ENCODE measurements at regions not wholly inside any gene's neighbourhood (a gene's known extent, or its start where the extent isn't known, plus 50 kb on each side); places are given as distances from the start of the nearest gene placed in this dataset.
A peak's percentile ranks its signal among the peaks of the same experiment; 100 is the strongest.

GRCh38 chr1:59105548-59106507 lies 191.1 kb upstream of the FGGY start:
- intact Hi-C loops (cut with DNase I; ENCODE audit: low total_unique reads), result no loop called here
- 48 to 57% methylated on average over 7 of the region's 7 CpGs for WGBS, 2 donors

GRCh38 chr1:59107516-59107915 lies 189.4 kb upstream of the FGGY start:
- DNase-seq (ENCODE audit: low spot score in 2 of 2), result peak; percentile 83 to 90
- intact Hi-C loops (cut with DNase I; ENCODE audit: low total_unique reads), result no loop called here
- H3K4me3 ChIP-seq (ENCODE audit: low read depth, poor library complexity, severe bottlenecking), result no peak overlapping the region
- 37 to 48% methylated on average over 5 of the region's 5 CpGs for WGBS, 2 donors
- TF ChIP-seq CTCF (IDR thresholded peaks at IDR 0.05) (no peak), POLR2A (IDR thresholded peaks at IDR 0.05) (no peak)

More at GRCh38 chr1:59105548-59106507, 191.1 kb upstream of the FGGY start:
- H3K4me3 ChIP-seq (ENCODE audit: low read depth, poor library complexity, severe bottlenecking), result no peak overlapping the region
- TF ChIP-seq POLR2A (IDR thresholded peaks at IDR 0.05) (no peak), CTCF (IDR thresholded peaks at IDR 0.05) (no peak)
- DNase-seq (ENCODE audit: low spot score in 2 of 2), result no peak

GRCh38 chr1:59107916-59108315 lies 189.0 kb upstream of the FGGY start:
- intact Hi-C loops (cut with DNase I; ENCODE audit: low total_unique reads), result no loop called here
- DNase-seq (ENCODE audit: low spot score in 2 of 2), result no peak
- no peak overlapping the region for H3K4me3 ChIP-seq (ENCODE audit: low read depth, poor library complexity, severe bottlenecking)

GRCh38 chr1:59108481-59109317 lies 188.2 kb upstream of the FGGY start:
- no peak for DNase-seq (ENCODE audit: low spot score in 2 of 2)
- intact Hi-C loops (cut with DNase I; ENCODE audit: low total_unique reads), result no loop called here
- no peak overlapping the region for H3K4me3 ChIP-seq (ENCODE audit: low read depth, poor library complexity, severe bottlenecking)
- TF ChIP-seq CTCF (IDR thresholded peaks at IDR 0.05) (no peak), POLR2A (IDR thresholded peaks at IDR 0.05) (no peak)

More at GRCh38 chr1:59107916-59108315, 189.0 kb upstream of the FGGY start:
- no peak for TF ChIP-seq POLR2A (IDR thresholded peaks at IDR 0.05)
- no peak for TF ChIP-seq CTCF (IDR thresholded peaks at IDR 0.05)
- 47 to 54% methylated on average over 5 of the region's 5 CpGs for WGBS, 2 donors

DNA sequence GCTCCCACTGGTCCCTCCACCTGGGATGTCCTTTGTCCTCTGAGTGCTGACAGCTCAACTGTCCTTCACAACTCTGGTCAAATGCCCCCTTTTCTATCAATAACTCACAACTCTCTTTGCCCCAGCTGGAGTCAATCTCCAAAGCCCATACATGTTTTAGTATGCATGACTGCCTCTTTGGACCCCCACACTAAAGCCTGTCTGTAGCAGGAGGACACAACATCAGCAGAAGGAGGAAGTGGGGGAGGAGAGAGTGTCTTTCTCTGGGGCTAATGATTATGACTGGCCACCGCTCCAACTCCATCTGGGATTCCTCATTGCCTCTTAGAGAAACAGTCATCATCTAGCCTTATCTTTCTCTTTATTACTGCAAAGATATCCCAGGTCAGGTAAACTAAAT lies 186.6 kb upstream of the FGGY start:
- TF ChIP-seq CTCF (IDR thresholded peaks at IDR 0.05) (no peak), POLR2A (IDR thresholded peaks at IDR 0.05) (no peak)
- no peak for DNase-seq (ENCODE audit: low spot score in 2 of 2)
- H3K4me3 ChIP-seq (ENCODE audit: low read depth, poor library complexity, severe bottlenecking), result no peak overlapping the region
- intact Hi-C loops (cut with DNase I; ENCODE audit: low total_unique reads), result no loop called here
- WGBS, 2 donors, result 95 to 100% methylated on average over 1 of the region's 1 CpG

Measured in lower leg skin (tissue), 4 donors.